Liver (tissue), 8 donors: ENCODE measurements at regions not wholly inside any gene's neighbourhood (a gene's known extent, or its start where the extent isn't known, plus 50 kb on each side); places are given as distances from the start of the nearest gene placed in this dataset.

ENCODE experiments used
- DNase-seq: peaks from one replicate; pipeline ENCODE4 v3.0.0-alpha.2; 2017; ENCODE audit warnings: low spot score
- H3K27ac ChIP-seq, 2 donors: one replicate each; pipeline ENCODE4 v1.7.0; 2013; ENCODE audit warnings: inconsistent platforms in 2 of 2, low read length in 2 of 2, control low read depth in 1 of 2, low read depth in 1 of 2, mild to moderate bottlenecking in 1 of 2
- H3K27me3 ChIP-seq, 4 donors: one replicate each; pipeline versions ENCODE4 v1.6.1 to v1.7.0; 2013; ENCODE audit warnings: low read length in 3 of 4, inconsistent platforms in 1 of 4, mild to moderate bottlenecking in 1 of 4, moderate library complexity in 1 of 4; ENCODE audit not compliant: control insufficient read depth in 4 of 4, insufficient read depth in 4 of 4
- H3K36me3 ChIP-seq, 4 donors: one replicate each; pipeline versions ENCODE4 v1.6.1 to v1.7.0; 2013; ENCODE audit warnings: low read length in 3 of 4, mild to moderate bottlenecking in 3 of 4, low read depth in 1 of 4, moderate library complexity in 1 of 4; ENCODE audit not compliant: control insufficient read depth in 4 of 4, insufficient read depth in 3 of 4
- H3K4me1 ChIP-seq, 4 donors: one replicate each; pipeline versions ENCODE4 v1.6.1 to v1.7.0; 2013; ENCODE audit warnings: low read length in 3 of 4, mild to moderate bottlenecking in 3 of 4, moderate library complexity in 1 of 4; ENCODE audit not compliant: control insufficient read depth in 4 of 4, insufficient read depth in 4 of 4
- H3K4me3 ChIP-seq, 3 donors: one replicate each; pipeline versions ENCODE4 v1.6.1 to v1.7.0; 2013; ENCODE audit warnings: low read length in 3 of 3, control low read depth in 1 of 3, low read depth in 1 of 3, mild to moderate bottlenecking in 1 of 3
- H3K9ac ChIP-seq, 2 donors: one replicate each; pipeline ENCODE4 v1.7.0; 2013; ENCODE audit warnings: low read length in 2 of 2, mild to moderate bottlenecking in 2 of 2, moderate library complexity in 2 of 2, control low read depth in 1 of 2, low read depth in 1 of 2
- H3K9me3 ChIP-seq, 4 donors: one replicate each; pipeline versions ENCODE4 v1.6.1 to v1.7.0; 2013; ENCODE audit warnings: low read length in 3 of 4; ENCODE audit not compliant: control insufficient read depth in 4 of 4
- EGR1 ChIP-seq, 2 donors: IDR thresholded peaks; 2 replicates each; pipeline ENCODE4 v1.6.1; 2016 to 2018; ENCODE audit warnings: antibody characterized with exemption in 2 of 2, low read depth in 2 of 2
- FOXA1 ChIP-seq: IDR thresholded peaks from 2 replicates; pipeline ENCODE4 v1.6.1; 2016; ENCODE audit warnings: antibody characterized with exemption
- FOXA2 ChIP-seq: IDR thresholded peaks from 2 replicates; pipeline ENCODE4 v1.6.1; 2016; ENCODE audit warnings: antibody characterized with exemption
- GABPA ChIP-seq, 2 donors: IDR thresholded peaks in 1 of 2; conservative IDR thresholded peaks in 1 of 2; 2 replicates each; pipeline ENCODE4 v1.6.1; 2016; ENCODE audit warnings: antibody characterized with exemption in 2 of 2, mild to moderate bottlenecking in 1 of 2, moderate library complexity in 1 of 2
- HNF4A ChIP-seq, 2 donors: conservative IDR thresholded peaks; 2 replicates each; pipeline ENCODE4 v1.6.1; 2016; ENCODE audit warnings: antibody characterized with exemption in 2 of 2, mild to moderate bottlenecking in 2 of 2
- JUND ChIP-seq, 2 donors: IDR thresholded peaks; 2 replicates each; pipeline ENCODE4 v1.6.1; 2016; ENCODE audit warnings: antibody characterized with exemption in 2 of 2
- NR2F2 ChIP-seq: IDR thresholded peaks from 2 replicates; pipeline ENCODE4 v1.6.1; 2016; ENCODE audit warnings: antibody characterized with exemption
- RAD21 ChIP-seq, 2 donors: IDR thresholded peaks; 2 replicates each; pipeline ENCODE4 v1.6.1; 2016; ENCODE audit warnings: antibody characterized with exemption in 2 of 2, mild to moderate bottlenecking in 2 of 2
- RXRA ChIP-seq, 2 donors: IDR thresholded peaks; 2 replicates each; pipeline ENCODE4 v1.6.1; 2017 to 2018; ENCODE audit warnings: antibody characterized with exemption in 2 of 2, mild to moderate bottlenecking in 1 of 2
- SP1 ChIP-seq: IDR thresholded peaks from 2 replicates; pipeline ENCODE4 v1.6.1; 2018; ENCODE audit warnings: antibody characterized with exemption, mild to moderate bottlenecking
- TAF1 ChIP-seq: conservative IDR thresholded peaks from 2 replicates; pipeline ENCODE4 v1.6.1; 2016; ENCODE audit warnings: antibody characterized with exemption, mild to moderate bottlenecking
- YY1 ChIP-seq: IDR thresholded peaks from 2 replicates; pipeline ENCODE4 v1.6.1; 2016; ENCODE audit warnings: antibody characterized with exemption, mild to moderate bottlenecking
- WGBS: extraction: QIAGEN DNeasy Blood & Tissue Kit; methylation state at CpG from one replicate; pipeline ENCODE4 v1.1.7; 2013; 5-methylcytosine and 5-hydroxymethylcytosine counted together
- TF ChIP-seq, protein P1 (sequence below): IDR thresholded peaks from 2 replicates; pipeline ENCODE4 v1.6.1; 2016; ENCODE audit warnings: antibody characterized with exemption
- TF ChIP-seq, protein P2 (sequence below): fragments of 150-350 bp; IDR thresholded peaks from 2 replicates; pipeline ENCODE4 v1.5.1; 2017; ENCODE audit warnings: improper control_type of control experiment, low read depth, low read length; ENCODE audit not compliant: missing input control
- TF ChIP-seq, protein P3 (sequence below): IDR thresholded peaks from 2 replicates; pipeline ENCODE4 v1.6.1; 2016; ENCODE audit warnings: antibody characterized with exemption
- TF ChIP-seq, protein P4 (sequence below): IDR thresholded peaks from 2 replicates; pipeline ENCODE4 v1.6.1; 2016; ENCODE audit warnings: antibody characterized with exemption
- TF ChIP-seq, protein P5 (sequence below): IDR thresholded peaks from 2 replicates; pipeline ENCODE4 v1.6.1; 2016; ENCODE audit warnings: antibody characterized with exemption, mild to moderate bottlenecking
- donor health status: healthy.
- donor health status: healthy.
- donor health status: healthy.
- donor health status: healthy.
- donor health status: healthy.

DNA sequence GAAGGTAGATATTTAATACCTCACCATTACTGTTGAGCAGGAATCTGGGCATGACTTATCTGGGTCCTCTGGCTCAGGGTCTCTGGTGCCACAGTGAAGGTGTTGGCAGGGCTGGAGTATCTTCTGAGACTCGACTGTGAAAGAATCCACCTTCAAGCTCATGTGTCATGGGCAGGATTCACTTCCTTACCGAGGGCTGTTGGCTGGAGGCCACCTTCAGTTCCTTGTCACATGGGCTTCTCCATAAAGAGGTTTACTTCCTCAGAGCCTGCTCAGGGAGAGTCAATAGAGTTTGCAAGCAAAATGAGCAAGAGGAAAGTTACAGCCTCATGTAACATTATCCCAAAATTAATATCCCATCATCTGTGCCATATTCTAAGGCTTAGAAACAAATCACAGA, 459.5 kb downstream of the NR2F2 start:
- H3K9me3 ChIP-seq = no peaks in the 10 kb centered on the region
- TF ChIP-seq, protein P1, sequence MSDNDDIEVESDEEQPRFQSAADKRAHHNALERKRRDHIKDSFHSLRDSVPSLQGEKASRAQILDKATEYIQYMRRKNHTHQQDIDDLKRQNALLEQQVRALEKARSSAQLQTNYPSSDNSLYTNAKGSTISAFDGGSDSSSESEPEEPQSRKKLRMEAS = no peak
- TF ChIP-seq, protein P2, sequence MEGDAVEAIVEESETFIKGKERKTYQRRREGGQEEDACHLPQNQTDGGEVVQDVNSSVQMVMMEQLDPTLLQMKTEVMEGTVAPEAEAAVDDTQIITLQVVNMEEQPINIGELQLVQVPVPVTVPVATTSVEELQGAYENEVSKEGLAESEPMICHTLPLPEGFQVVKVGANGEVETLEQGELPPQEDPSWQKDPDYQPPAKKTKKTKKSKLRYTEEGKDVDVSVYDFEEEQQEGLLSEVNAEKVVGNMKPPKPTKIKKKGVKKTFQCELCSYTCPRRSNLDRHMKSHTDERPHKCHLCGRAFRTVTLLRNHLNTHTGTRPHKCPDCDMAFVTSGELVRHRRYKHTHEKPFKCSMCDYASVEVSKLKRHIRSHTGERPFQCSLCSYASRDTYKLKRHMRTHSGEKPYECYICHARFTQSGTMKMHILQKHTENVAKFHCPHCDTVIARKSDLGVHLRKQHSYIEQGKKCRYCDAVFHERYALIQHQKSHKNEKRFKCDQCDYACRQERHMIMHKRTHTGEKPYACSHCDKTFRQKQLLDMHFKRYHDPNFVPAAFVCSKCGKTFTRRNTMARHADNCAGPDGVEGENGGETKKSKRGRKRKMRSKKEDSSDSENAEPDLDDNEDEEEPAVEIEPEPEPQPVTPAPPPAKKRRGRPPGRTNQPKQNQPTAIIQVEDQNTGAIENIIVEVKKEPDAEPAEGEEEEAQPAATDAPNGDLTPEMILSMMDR = no peak
- no peak for TF ChIP-seq GABPA (IDR thresholded peaks at IDR 0.05 in 1 of 2, conservative IDR thresholded peaks at IDR 0.05 in 1 of 2)
- no peak for TF ChIP-seq NR2F2
- TF ChIP-seq FOXA1 = no peak
- TF ChIP-seq, protein P3, sequence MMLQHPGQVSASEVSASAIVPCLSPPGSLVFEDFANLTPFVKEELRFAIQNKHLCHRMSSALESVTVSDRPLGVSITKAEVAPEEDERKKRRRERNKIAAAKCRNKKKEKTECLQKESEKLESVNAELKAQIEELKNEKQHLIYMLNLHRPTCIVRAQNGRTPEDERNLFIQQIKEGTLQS = no peak
- no peak for TF ChIP-seq EGR1 (IDR thresholded peaks at IDR 0.05; ENCODE audit: low read depth in 2 of 2)
- TF ChIP-seq RAD21 (IDR thresholded peaks at IDR 0.05) = no peak
- TF ChIP-seq YY1 = no peak
- TF ChIP-seq, protein P4, sequence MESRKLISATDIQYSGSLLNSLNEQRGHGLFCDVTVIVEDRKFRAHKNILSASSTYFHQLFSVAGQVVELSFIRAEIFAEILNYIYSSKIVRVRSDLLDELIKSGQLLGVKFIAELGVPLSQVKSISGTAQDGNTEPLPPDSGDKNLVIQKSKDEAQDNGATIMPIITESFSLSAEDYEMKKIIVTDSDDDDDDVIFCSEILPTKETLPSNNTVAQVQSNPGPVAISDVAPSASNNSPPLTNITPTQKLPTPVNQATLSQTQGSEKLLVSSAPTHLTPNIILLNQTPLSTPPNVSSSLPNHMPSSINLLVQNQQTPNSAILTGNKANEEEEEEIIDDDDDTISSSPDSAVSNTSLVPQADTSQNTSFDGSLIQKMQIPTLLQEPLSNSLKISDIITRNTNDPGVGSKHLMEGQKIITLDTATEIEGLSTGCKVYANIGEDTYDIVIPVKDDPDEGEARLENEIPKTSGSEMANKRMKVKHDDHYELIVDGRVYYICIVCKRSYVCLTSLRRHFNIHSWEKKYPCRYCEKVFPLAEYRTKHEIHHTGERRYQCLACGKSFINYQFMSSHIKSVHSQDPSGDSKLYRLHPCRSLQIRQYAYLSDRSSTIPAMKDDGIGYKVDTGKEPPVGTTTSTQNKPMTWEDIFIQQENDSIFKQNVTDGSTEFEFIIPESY = no peak
- no peak for TF ChIP-seq SP1
- no peak for TF ChIP-seq FOXA2
- TF ChIP-seq RXRA (IDR thresholded peaks at IDR 0.05) = no peak
- no peak for TF ChIP-seq TAF1
- DNase-seq = no peak
- no peaks in the 10 kb centered on the region for H3K36me3 ChIP-seq
- H3K27ac ChIP-seq = no peak overlapping the region
- H3K9ac ChIP-seq = no peak overlapping the region
- peaks cover 0 to 5% (median 0%) of the 10 kb centered on the region in 4 donors for H3K27me3 ChIP-seq
- WGBS = 46% methylated on average over 2 of the region's 2 CpGs
- H3K4me3 ChIP-seq = no peak overlapping the region
- no peaks in the 10 kb centered on the region for H3K4me1 ChIP-seq

DNA sequence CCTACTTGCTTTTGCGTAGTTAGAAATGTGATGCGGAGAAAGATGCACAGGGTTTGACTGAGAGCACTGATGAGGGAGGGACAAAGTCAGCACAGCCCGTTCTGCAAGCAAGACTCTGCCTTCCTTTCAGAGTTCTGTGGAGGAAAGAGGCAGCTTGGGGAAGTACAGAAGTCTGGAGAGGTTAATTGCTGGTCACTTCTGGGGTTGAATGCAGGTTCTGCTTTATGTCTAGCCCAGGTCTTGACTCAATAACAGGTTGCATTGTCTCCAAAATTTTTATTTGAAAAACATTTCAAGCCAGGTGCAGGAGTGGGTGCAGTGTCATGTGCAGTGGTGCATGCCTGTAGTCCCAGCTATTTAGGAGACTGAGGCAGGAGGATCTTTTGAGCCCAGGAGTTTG, 461.7 kb downstream of the NR2F2 start:
- no peak overlapping the region for H3K9ac ChIP-seq
- no peak for TF ChIP-seq JUND (IDR thresholded peaks at IDR 0.05)
- TF ChIP-seq NR2F2 = no peak
- TF ChIP-seq, protein P3 = no peak
- TF ChIP-seq, protein P5, sequence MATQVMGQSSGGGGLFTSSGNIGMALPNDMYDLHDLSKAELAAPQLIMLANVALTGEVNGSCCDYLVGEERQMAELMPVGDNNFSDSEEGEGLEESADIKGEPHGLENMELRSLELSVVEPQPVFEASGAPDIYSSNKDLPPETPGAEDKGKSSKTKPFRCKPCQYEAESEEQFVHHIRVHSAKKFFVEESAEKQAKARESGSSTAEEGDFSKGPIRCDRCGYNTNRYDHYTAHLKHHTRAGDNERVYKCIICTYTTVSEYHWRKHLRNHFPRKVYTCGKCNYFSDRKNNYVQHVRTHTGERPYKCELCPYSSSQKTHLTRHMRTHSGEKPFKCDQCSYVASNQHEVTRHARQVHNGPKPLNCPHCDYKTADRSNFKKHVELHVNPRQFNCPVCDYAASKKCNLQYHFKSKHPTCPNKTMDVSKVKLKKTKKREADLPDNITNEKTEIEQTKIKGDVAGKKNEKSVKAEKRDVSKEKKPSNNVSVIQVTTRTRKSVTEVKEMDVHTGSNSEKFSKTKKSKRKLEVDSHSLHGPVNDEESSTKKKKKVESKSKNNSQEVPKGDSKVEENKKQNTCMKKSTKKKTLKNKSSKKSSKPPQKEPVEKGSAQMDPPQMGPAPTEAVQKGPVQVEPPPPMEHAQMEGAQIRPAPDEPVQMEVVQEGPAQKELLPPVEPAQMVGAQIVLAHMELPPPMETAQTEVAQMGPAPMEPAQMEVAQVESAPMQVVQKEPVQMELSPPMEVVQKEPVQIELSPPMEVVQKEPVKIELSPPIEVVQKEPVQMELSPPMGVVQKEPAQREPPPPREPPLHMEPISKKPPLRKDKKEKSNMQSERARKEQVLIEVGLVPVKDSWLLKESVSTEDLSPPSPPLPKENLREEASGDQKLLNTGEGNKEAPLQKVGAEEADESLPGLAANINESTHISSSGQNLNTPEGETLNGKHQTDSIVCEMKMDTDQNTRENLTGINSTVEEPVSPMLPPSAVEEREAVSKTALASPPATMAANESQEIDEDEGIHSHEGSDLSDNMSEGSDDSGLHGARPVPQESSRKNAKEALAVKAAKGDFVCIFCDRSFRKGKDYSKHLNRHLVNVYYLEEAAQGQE = no peak
- TF ChIP-seq EGR1 (IDR thresholded peaks at IDR 0.05; ENCODE audit: low read depth in 2 of 2) = no peak
- no peak for TF ChIP-seq FOXA2
- TF ChIP-seq RAD21 (IDR thresholded peaks at IDR 0.05) = no peak
- no peak for TF ChIP-seq TAF1
- TF ChIP-seq RXRA (IDR thresholded peaks at IDR 0.05) = no peak
- no peak for TF ChIP-seq HNF4A (conservative IDR thresholded peaks at IDR 0.05)
- TF ChIP-seq SP1 = no peak
- TF ChIP-seq GABPA (IDR thresholded peaks at IDR 0.05 in 1 of 2, conservative IDR thresholded peaks at IDR 0.05 in 1 of 2) = no peak
- TF ChIP-seq, protein P4 = no peak
- no peak for TF ChIP-seq YY1
- H3K9me3 ChIP-seq = no peaks in the 10 kb centered on the region
- H3K36me3 ChIP-seq = no peaks in the 10 kb centered on the region
- H3K4me1 ChIP-seq = no peaks in the 10 kb centered on the region
- WGBS = 78% methylated on average over 3 of the region's 3 CpGs
- DNase-seq = no peak
- peaks cover 0 to 3% (median 0%) of the 10 kb centered on the region in 4 donors for H3K27me3 ChIP-seq
- no peak overlapping the region for H3K4me3 ChIP-seq
- no peak overlapping the region for H3K27ac ChIP-seq
